ENCODE measurements at regions not wholly inside any gene's neighbourhood (a gene's known extent, or its start where the extent isn't known, plus 50 kb on each side); places are given as distances from the start of the nearest gene placed in this dataset.

GRCh38 chr13:50521831-50522149, 321.7 kb downstream of the DLEU7 start (continued):
- 0 out of 2 replicates have a peak, but pooled peaks have one; percentile 6 for TF ChIP-seq ZBTB1 (tag by site-specific recombination; IDR thresholded peaks at IDR 0.05)
- TF ChIP-seq ZNF529 (tag by site-specific recombination; IDR thresholded peaks at IDR 0.05; ENCODE audit: insufficient replicate concordance) = peak; percentile 20
- 0 out of 2 replicates have a peak, but pooled peaks have one; percentile 2 for TF ChIP-seq ZNF518A (tag by site-specific recombination; conservative IDR thresholded peaks at IDR 0.05; ENCODE audit: low read depth)
- TF ChIP-seq ZBTB7A (tag by site-specific recombination; IDR thresholded peaks at IDR 0.05; ENCODE audit: low read depth) = no peak
- TF ChIP-seq ZNF830 (tag by site-specific recombination; IDR thresholded peaks at IDR 0.05; ENCODE audit: low read depth) = no peak

- no peaks in the 10 kb centered on the region for H3K9me3 ChIP-seq (ENCODE audit: control insufficient read depth, insufficient read depth, low read depth, low read length)
- peaks cover 7% of the 10 kb centered on the region; the same call in 1 of the 2 replicates for H3K4me1 ChIP-seq (ENCODE audit: control insufficient read depth, insufficient read depth, low read length)
- no peak overlapping the region for H3K4me3 ChIP-seq (ENCODE audit: low read depth, low read length)
- CTCF ChIA-PET = no interaction called here
- TF ChIP-seq ZBTB20 (tag by site-specific recombination; IDR thresholded peaks at IDR 0.05) (no peak), ZFHX2 (tag by site-specific recombination; conservative IDR thresholded peaks at IDR 0.05) (no peak), ZNF549 (tag by site-specific recombination; IDR thresholded peaks at IDR 0.05) (no peak), KLF1 (tag by site-specific recombination; IDR thresholded peaks at IDR 0.05) (no peak), ZNF704 (tag by site-specific recombination; IDR thresholded peaks at IDR 0.05) (no peak), HIC1 (tag by site-specific recombination; IDR thresholded peaks at IDR 0.05) (no peak), ZNF335 (tag by site-specific recombination; conservative IDR thresholded peaks at IDR 0.05) (no peak), ZNF654 (tag by site-specific recombination; IDR thresholded peaks at IDR 0.05; ENCODE audit: low read depth) (no peak)
- H3K36me3 ChIP-seq (ENCODE audit: control insufficient read depth in 2 of 2, insufficient read depth in 1 of 2, low read length in 2 of 2) = no peaks in the 10 kb centered on the region
- 0 out of 2 replicates have a peak overlapping the region, but pooled peaks have one; percentile 59 for H3K27ac ChIP-seq (ENCODE audit: extremely low read depth, low read depth, low read length)
- POLR2A ChIA-PET = no interaction called here
These were observed 321.0 kb downstream of the DLEU7 start for GRCh38 chr13:50522506-50522905.

- POLR2A ChIA-PET = no interaction called here
- Histone ChIP-seq H3K9me3 (ENCODE audit: control insufficient read depth, insufficient read depth, low read depth, low read length) (no peaks in the 10 kb centered on the region), H3K4me1 (ENCODE audit: control insufficient read depth, insufficient read depth, low read length) (peaks cover 7% of the 10 kb centered on the region; the same call in 1 of the 2 replicates), H3K36me3 (ENCODE audit: control insufficient read depth in 2 of 2, insufficient read depth in 1 of 2, low read length in 2 of 2) (no peaks in the 10 kb centered on the region), H3K4me3 (ENCODE audit: low read depth, low read length) (no peak overlapping the region), H3K27ac (ENCODE audit: extremely low read depth, low read depth, low read length) (no peak overlapping the region)
- CTCF ChIA-PET = no interaction called here
- no peak for TF ChIP-seq ZBTB21 (tag by site-specific recombination; IDR thresholded peaks at IDR 0.05)
- TF ChIP-seq ZNF561 (tag by site-specific recombination; IDR thresholded peaks at IDR 0.05; ENCODE audit: borderline replicate concordance) = 0 out of 2 replicates have a peak, but pooled peaks have one; percentile 26
These were observed 320.2 kb downstream of the DLEU7 start for GRCh38 chr13:50523307-50523706.

Measured in HEK293 (cell line).